HG03558 (cell line): ENCODE measurements at regions not wholly inside any gene's neighbourhood (a gene's known extent, or its start where the extent isn't known, plus 50 kb on each side); places are given as distances from the start of the nearest gene placed in this dataset.

Experiments used
- ATAC-seq: cut with Tn5 transposase; IDR thresholded peaks from one replicate; pipeline ENCODE4 v1.9.1; 2021; ENCODE audit warnings: moderate number of reproducible peaks; ENCODE audit not compliant: unreplicated experiment; ENCODE audit errors: extremely low read depth

- no peak for ATAC-seq
These were observed 497.1 kb downstream of the CD83 start for GRCh38 chr6:14614631-14615030.

GRCh38 chr6:14616656-14617055 lies 499.1 kb downstream of the CD83 start:
- ATAC-seq, result no peak

- ATAC-seq, result no peak
These were observed 501.3 kb downstream of the CD83 start for GRCh38 chr6:14618759-14619418.

GRCh38 chr6:14619419-14619781 lies 501.8 kb downstream of the CD83 start:
- no peak for ATAC-seq

GRCh38 chr6:14620522-14620921 lies 502.9 kb downstream of the CD83 start:
- no peak for ATAC-seq

- no peak for ATAC-seq
These were observed 503.9 kb downstream of the CD83 start for GRCh38 chr6:14621518-14621917.

GRCh38 chr6:14622085-14622484 lies 504.5 kb downstream of the CD83 start:
- no peak for ATAC-seq

GRCh38 chr6:14622909-14623505 lies 505.4 kb downstream of the CD83 start:
- no peak for ATAC-seq

GRCh38 chr6:14625173-14625895 lies 507.8 kb downstream of the CD83 start:
- ATAC-seq, result no peak

- ATAC-seq, result no peak
These were observed 509.0 kb downstream of the CD83 start for GRCh38 chr6:14626556-14626955.

GRCh38 chr6:14630016-14630415 lies 512.4 kb downstream of the CD83 start:
- no peak for ATAC-seq

GRCh38 chr6:14633479-14633878 lies 515.9 kb downstream of the CD83 start:
- no peak for ATAC-seq

GRCh38 chr6:14634072-14634471 lies 516.5 kb downstream of the CD83 start:
- no peak for ATAC-seq

GRCh38 chr6:14635195-14635594 lies 517.6 kb downstream of the CD83 start:
- no peak for ATAC-seq

- no peak for ATAC-seq
These were observed 518.5 kb downstream of the CD83 start for GRCh38 chr6:14635934-14636591.

GRCh38 chr6:14638435-14638905 lies 520.9 kb downstream of the CD83 start:
- no peak for ATAC-seq

GRCh38 chr6:14638906-14639761 lies 521.6 kb downstream of the CD83 start:
- no peak for ATAC-seq

- ATAC-seq, result no peak
These were observed 522.5 kb downstream of the CD83 start for GRCh38 chr6:14639983-14640599.

GRCh38 chr6:14640631-14641030 lies 523.1 kb downstream of the CD83 start:
- no peak for ATAC-seq
